Small intestine (tissue), 7 donors: ENCODE measurements at regions not wholly inside any gene's neighbourhood (a gene's known extent, or its start where the extent isn't known, plus 50 kb on each side); places are given as distances from the start of the nearest gene placed in this dataset.

Experiments
- DNase-seq, 2 donors: peaks; one replicate each; pipeline versions ENCODE4 v3.0.0 to v3.0.0-alpha.2; 2013
- FAIRE-seq: peaks from 2 replicates; lab custom pipeline; 2012; peaks lifted over from hg19 to GRCh38; lab: Jason Lieb, UNC
- H3K27ac ChIP-seq, 3 donors: one replicate each; pipeline ENCODE4 v1.5.1; 2013; ENCODE audit warnings: low read length in 2 of 3, mild to moderate bottlenecking in 2 of 3, control low read depth in 1 of 3, inconsistent platforms in 1 of 3, low read depth in 1 of 3, moderate library complexity in 1 of 3
- H3K27me3 ChIP-seq, 3 donors: one replicate each; pipeline ENCODE4 v1.6.1; 2013; ENCODE audit warnings: low read length in 3 of 3, inconsistent platforms in 1 of 3; ENCODE audit not compliant: control insufficient read depth in 3 of 3, insufficient read depth in 3 of 3
- H3K36me3 ChIP-seq, 3 donors: one replicate each; pipeline ENCODE4 v1.6.1; 2013; ENCODE audit warnings: low read length in 3 of 3, inconsistent platforms in 1 of 3, low read depth in 1 of 3, mild to moderate bottlenecking in 1 of 3, moderate library complexity in 1 of 3; ENCODE audit not compliant: control insufficient read depth in 3 of 3, insufficient read depth in 2 of 3
- H3K4me1 ChIP-seq, 3 donors: one replicate each; pipeline ENCODE4 v1.6.1; 2013; ENCODE audit warnings: low read length in 2 of 3, inconsistent platforms in 1 of 3, low read depth in 1 of 3, mild to moderate bottlenecking in 1 of 3, moderate library complexity in 1 of 3; ENCODE audit not compliant: control insufficient read depth in 3 of 3, insufficient read depth in 2 of 3
- H3K4me3 ChIP-seq, 3 donors: one replicate each; pipeline ENCODE4 v1.5.1; 2013; ENCODE audit warnings: low read length in 3 of 3, control low read depth in 1 of 3, inconsistent platforms in 1 of 3, low read depth in 1 of 3, mild to moderate bottlenecking in 1 of 3, moderate library complexity in 1 of 3
- H3K9me3 ChIP-seq, 2 donors: one replicate each; pipeline ENCODE4 v1.6.1; 2013; ENCODE audit warnings: low read depth in 1 of 2, low read length in 1 of 2; ENCODE audit not compliant: control insufficient read depth in 2 of 2, insufficient read depth in 1 of 2
- WGBS, 3 donors: extraction: QIAGEN DNeasy Blood & Tissue Kit; methylation state at CpG; one replicate each; pipeline ENCODE4 v1.1.7; 2013; 5-methylcytosine and 5-hydroxymethylcytosine counted together
- donor health status: healthy with polysubstance abuse.
- donor health status: control.
- donor health status: control.
- donor health status: Bipolar disorder and iron deficiency.
- donor health status: healthy.

- peak overlapping the region in 1 of 3 donors; percentile 27 for H3K27ac ChIP-seq
- H3K4me1 ChIP-seq = peaks cover 0 to 22% (median 2%) of the 10 kb centered on the region in 3 donors
- no peak overlapping the region for H3K4me3 ChIP-seq
- H3K36me3 ChIP-seq = no peaks in the 10 kb centered on the region
- H3K9me3 ChIP-seq = no peaks in the 10 kb centered on the region
- WGBS, 3 donors = 24 to 43% (median 35%) methylated on average over 7 of the region's 7 CpGs
- DNase-seq (peak; percentile 59 to 76), FAIRE-seq (no peak)
- peaks cover 0 to 9% (median 4%) of the 10 kb centered on the region in 3 donors for H3K27me3 ChIP-seq
Measured at GRCh38 chr3:43953814-43954692, 263.3 kb downstream of the ABHD5 start.

- WGBS, 3 donors = 57 to 74% (median 61%) methylated on average over 5 of the region's 5 CpGs
- H3K4me3 ChIP-seq = no peak overlapping the region
- no peaks in the 10 kb centered on the region for H3K9me3 ChIP-seq
- peak in 1 of 2 donors; percentile 31 for DNase-seq
- peaks cover 0 to 8% (median 0%) of the 10 kb centered on the region in 3 donors for H3K27me3 ChIP-seq
- no peaks in the 10 kb centered on the region for H3K36me3 ChIP-seq
- H3K27ac ChIP-seq = no peak overlapping the region
- H3K4me1 ChIP-seq = peaks cover 0 to 29% (median 2%) of the 10 kb centered on the region in 3 donors
- no peak for FAIRE-seq
Measured at GRCh38 chr3:43956945-43957344, 266.2 kb downstream of the ABHD5 start.

- no peak for FAIRE-seq
Measured at GRCh38 chr3:43957553-43957952, 266.8 kb downstream of the ABHD5 start.

GRCh38 chr3:43958005-43958770 is 267.4 kb downstream of the ABHD5 start:
- Histone ChIP-seq H3K27me3 (peaks cover 0 to 6% (median 0%) of the 10 kb centered on the region in 3 donors), H3K36me3 (no peaks in the 10 kb centered on the region), H3K27ac (no peak overlapping the region), H3K4me1 (peaks cover 0 to 23% (median 2%) of the 10 kb centered on the region in 3 donors), H3K9me3 (no peaks in the 10 kb centered on the region), H3K4me3 (no peak overlapping the region)
- 75 to 90% (median 83%) methylated on average over 16 of the region's 16 CpGs for WGBS, 3 donors
- FAIRE-seq = no peak
- no peak for DNase-seq

More at GRCh38 chr3:43957553-43957952, 266.8 kb downstream of the ABHD5 start:
- Histone ChIP-seq H3K4me3 (no peak overlapping the region), H3K9me3 (no peaks in the 10 kb centered on the region), H3K27ac (no peak overlapping the region), H3K36me3 (no peaks in the 10 kb centered on the region), H3K4me1 (peaks cover 0 to 29% (median 2%) of the 10 kb centered on the region in 3 donors), H3K27me3 (peaks cover 0 to 6% (median 0%) of the 10 kb centered on the region in 3 donors)
- DNase-seq = no peak
- WGBS, 3 donors = 61 to 65% (median 64%) methylated on average over 2 of the region's 2 CpGs

GRCh38 chr3:43958973-43959372 is 268.2 kb downstream of the ABHD5 start:
- Histone ChIP-seq H3K4me3 (no peak overlapping the region), H3K9me3 (no peaks in the 10 kb centered on the region), H3K27me3 (peaks cover 0 to 4% (median 0%) of the 10 kb centered on the region in 3 donors), H3K27ac (no peak overlapping the region), H3K4me1 (peaks cover 0 to 15% (median 0%) of the 10 kb centered on the region in 3 donors), H3K36me3 (no peaks in the 10 kb centered on the region)
- no peak for DNase-seq
- WGBS, 3 donors = 92 to 96% (median 95%) methylated on average over 3 of the region's 3 CpGs
- no peak for FAIRE-seq

GRCh38 chr3:43959498-43960447 is 269.0 kb downstream of the ABHD5 start:
- DNase-seq (peak in 1 of 2 donors; percentile 11), FAIRE-seq (no peak)
- Histone ChIP-seq H3K36me3 (no peaks in the 10 kb centered on the region), H3K4me1 (peaks cover 0 to 14% (median 0%) of the 10 kb centered on the region in 3 donors), H3K27me3 (peaks cover 0 to 4% (median 0%) of the 10 kb centered on the region in 3 donors), H3K9me3 (no peaks in the 10 kb centered on the region), H3K4me3 (no peak overlapping the region), H3K27ac (no peak overlapping the region)
- 68 to 70% (median 68%) methylated on average over 10 of the region's 10 CpGs for WGBS, 3 donors

- DNase-seq (peak; percentile 30 to 47), FAIRE-seq (no peak)
- peaks cover 0 to 14% (median 0%) of the 10 kb centered on the region in 3 donors for H3K4me1 ChIP-seq
- no peak overlapping the region for H3K4me3 ChIP-seq
- no peak overlapping the region for H3K27ac ChIP-seq
- no peaks in the 10 kb centered on the region for H3K9me3 ChIP-seq
- peaks cover 0 to 4% (median 0%) of the 10 kb centered on the region in 3 donors for H3K27me3 ChIP-seq
- 12 to 25% (median 24%) methylated on average over 3 of the region's 3 CpGs for WGBS, 3 donors
- no peaks in the 10 kb centered on the region for H3K36me3 ChIP-seq
Measured at GRCh38 chr3:43960448-43960840, 269.7 kb downstream of the ABHD5 start.
